Thoracic aorta (tissue), 2 donors: ENCODE measurements at regions not wholly inside any gene's neighbourhood (a gene's known extent, or its start where the extent isn't known, plus 50 kb on each side); places are given as distances from the start of the nearest gene placed in this dataset.

ENCODE experiments used
- ATAC-seq: fragments of 150-250 bp; one replicate; pipeline ENCODE4 v1.8.0; 2017; ENCODE audit warnings: low read depth; ENCODE audit not compliant: insufficient number of reproducible peaks, low FRiP score
- DNase-seq: peaks from one replicate; pipeline ENCODE4 v3.0.0-alpha.2; 2020; ENCODE audit warnings: low spot score
- H3K27ac ChIP-seq, 2 donors: fragments of 200-600 bp; sonication (generic); 1 replicate in 1 of 2; 2 replicates in 1 of 2; pipeline ENCODE4 v1.5.1; 2016; ENCODE audit warnings: mild to moderate bottlenecking in 2 of 2, moderate library complexity in 2 of 2
- H3K27me3 ChIP-seq: fragments of 200-600 bp; sonication (generic); replicated peaks from 2 replicates; pipeline ENCODE4 v1.6.0; 2016; ENCODE audit warnings: mild to moderate bottlenecking; ENCODE audit not compliant: insufficient read depth
- H3K36me3 ChIP-seq: fragments of 200-600 bp; sonication (generic); one replicate; pipeline ENCODE4 v1.5.1; 2016
- H3K4me1 ChIP-seq, 2 donors: fragments of 200-600 bp; sonication (generic); 1 replicate in 1 of 2; 2 replicates in 1 of 2; pipeline versions ENCODE4 v1.5.1 to v1.6.0; 2016; ENCODE audit warnings: low read depth in 2 of 2, mild to moderate bottlenecking in 1 of 2; ENCODE audit not compliant: control insufficient read depth in 1 of 2
- H3K4me3 ChIP-seq: fragments of 200-600 bp; sonication (generic); 2 replicates; pipeline ENCODE4 v1.5.1; 2016; ENCODE audit warnings: mild to moderate bottlenecking
- H3K9me3 ChIP-seq: fragments of 200-600 bp; sonication (generic); 2 replicates; pipeline ENCODE4 v1.5.1; 2016
- TF ChIP-seq, protein P1 (sequence below): fragments of 200-600 bp; sonication (generic); IDR thresholded peaks from one replicate; pipeline ENCODE4 v1.5.1; 2019; ENCODE audit warnings: antibody characterized with exemption

DNA sequence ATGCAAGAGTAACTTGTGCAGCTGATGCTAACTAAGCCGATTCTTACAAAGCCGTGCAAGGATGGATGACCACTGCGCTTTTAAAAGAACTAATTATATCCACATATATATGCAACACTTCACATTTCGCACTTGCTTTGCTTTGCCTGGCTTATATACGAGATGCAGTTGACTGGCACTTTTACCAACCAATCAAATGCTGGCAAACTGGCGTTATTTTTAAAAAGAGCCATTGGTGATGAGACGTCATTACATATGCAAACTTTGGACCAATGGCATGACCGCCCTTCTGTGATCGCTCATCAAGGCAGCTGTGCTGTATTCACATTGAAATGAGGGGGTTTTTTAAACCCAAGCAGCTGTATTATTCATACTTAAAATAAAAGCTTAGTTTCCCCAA, 1147.7 kb upstream of the WWC1 start:
- DNase-seq = no peak
- Histone ChIP-seq H3K36me3 (no peaks in the 10 kb centered on the region), H3K4me1 (no peaks in the 10 kb centered on the region), H3K27me3 (no peaks in the 10 kb centered on the region), H3K4me3 (no peak overlapping the region), H3K9me3 (no peaks in the 10 kb centered on the region), H3K27ac (no peak overlapping the region)
- ATAC-seq = no peak
- TF ChIP-seq, protein P1, sequence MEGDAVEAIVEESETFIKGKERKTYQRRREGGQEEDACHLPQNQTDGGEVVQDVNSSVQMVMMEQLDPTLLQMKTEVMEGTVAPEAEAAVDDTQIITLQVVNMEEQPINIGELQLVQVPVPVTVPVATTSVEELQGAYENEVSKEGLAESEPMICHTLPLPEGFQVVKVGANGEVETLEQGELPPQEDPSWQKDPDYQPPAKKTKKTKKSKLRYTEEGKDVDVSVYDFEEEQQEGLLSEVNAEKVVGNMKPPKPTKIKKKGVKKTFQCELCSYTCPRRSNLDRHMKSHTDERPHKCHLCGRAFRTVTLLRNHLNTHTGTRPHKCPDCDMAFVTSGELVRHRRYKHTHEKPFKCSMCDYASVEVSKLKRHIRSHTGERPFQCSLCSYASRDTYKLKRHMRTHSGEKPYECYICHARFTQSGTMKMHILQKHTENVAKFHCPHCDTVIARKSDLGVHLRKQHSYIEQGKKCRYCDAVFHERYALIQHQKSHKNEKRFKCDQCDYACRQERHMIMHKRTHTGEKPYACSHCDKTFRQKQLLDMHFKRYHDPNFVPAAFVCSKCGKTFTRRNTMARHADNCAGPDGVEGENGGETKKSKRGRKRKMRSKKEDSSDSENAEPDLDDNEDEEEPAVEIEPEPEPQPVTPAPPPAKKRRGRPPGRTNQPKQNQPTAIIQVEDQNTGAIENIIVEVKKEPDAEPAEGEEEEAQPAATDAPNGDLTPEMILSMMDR = no peak

DNA sequence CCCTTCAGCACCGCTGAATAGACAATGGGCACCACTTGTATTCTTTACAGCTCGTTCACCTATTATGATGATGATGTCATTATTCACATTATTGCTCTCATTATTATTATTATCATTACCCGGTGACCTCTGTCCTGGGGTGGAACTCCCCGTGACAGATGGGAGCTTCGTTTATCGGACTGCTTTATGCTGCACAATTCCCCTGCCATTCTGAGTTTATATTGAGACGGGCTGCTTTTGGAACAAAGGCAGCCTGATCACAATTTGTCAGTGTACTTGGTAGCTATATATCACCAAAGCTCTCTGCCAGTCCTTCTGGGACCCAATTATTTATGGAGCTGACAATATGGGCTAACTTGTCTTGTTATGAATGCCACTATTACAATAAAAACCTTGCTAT, 1145.6 kb upstream of the WWC1 start:
- no peaks in the 10 kb centered on the region for H3K36me3 ChIP-seq
- ATAC-seq = no peak
- no peaks in the 10 kb centered on the region for H3K9me3 ChIP-seq
- H3K27ac ChIP-seq = no peak overlapping the region
- TF ChIP-seq, protein P1 = no peak
- no peaks in the 10 kb centered on the region for H3K27me3 ChIP-seq
- H3K4me1 ChIP-seq = no peaks in the 10 kb centered on the region
- H3K4me3 ChIP-seq = no peak overlapping the region
- DNase-seq = no peak

DNA sequence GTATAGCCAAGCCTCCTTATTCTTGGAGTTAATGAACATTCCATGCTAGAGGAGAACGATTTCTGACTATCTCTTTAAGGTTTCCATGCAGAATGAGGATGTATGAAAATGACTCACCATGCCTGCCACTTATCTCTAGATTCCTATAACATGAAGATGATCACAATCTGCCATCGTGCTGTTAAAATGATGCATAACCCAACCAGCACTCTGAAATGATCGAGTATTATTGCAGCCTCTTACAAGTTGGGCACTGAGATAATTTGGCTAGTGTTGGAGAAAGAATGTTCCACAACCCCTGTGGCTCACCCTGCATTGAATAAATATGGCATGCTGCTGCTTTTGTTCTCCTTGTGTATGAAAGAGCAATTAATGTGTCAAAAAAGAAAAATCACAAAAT, 1143.6 kb upstream of the WWC1 start:
- no peaks in the 10 kb centered on the region for H3K27me3 ChIP-seq
- no peaks in the 10 kb centered on the region for H3K36me3 ChIP-seq
- no peaks in the 10 kb centered on the region for H3K9me3 ChIP-seq
- H3K4me3 ChIP-seq = no peak overlapping the region
- no peak for DNase-seq
- no peak overlapping the region for H3K27ac ChIP-seq
- TF ChIP-seq, protein P1 = no peak
- no peaks in the 10 kb centered on the region for H3K4me1 ChIP-seq
- ATAC-seq = no peak

DNA sequence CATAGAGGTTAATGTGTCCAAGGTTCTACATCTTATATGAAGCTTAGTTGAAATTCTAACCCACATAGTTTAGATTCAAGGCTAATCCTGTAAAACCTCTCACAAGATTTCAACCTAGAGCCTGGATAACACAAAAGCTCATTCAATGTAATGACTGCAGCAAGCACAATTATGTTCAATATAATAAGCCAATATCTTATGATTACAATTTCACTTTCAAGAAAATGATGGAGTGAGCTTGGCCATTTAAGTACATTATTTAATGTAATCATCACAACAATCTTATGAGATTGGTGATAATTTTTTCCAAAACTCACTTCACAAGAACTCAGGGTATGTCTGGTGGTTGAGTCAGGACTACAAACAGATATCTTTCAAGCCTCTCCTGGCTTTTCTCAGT, 1140.8 kb upstream of the WWC1 start:
- H3K4me3 ChIP-seq = no peak overlapping the region
- no peak for ATAC-seq
- H3K9me3 ChIP-seq = no peaks in the 10 kb centered on the region
- no peak for DNase-seq
- no peaks in the 10 kb centered on the region for H3K27me3 ChIP-seq
- no peak overlapping the region for H3K27ac ChIP-seq
- TF ChIP-seq, protein P1 = no peak
- H3K36me3 ChIP-seq = no peaks in the 10 kb centered on the region
- H3K4me1 ChIP-seq = no peaks in the 10 kb centered on the region

DNA sequence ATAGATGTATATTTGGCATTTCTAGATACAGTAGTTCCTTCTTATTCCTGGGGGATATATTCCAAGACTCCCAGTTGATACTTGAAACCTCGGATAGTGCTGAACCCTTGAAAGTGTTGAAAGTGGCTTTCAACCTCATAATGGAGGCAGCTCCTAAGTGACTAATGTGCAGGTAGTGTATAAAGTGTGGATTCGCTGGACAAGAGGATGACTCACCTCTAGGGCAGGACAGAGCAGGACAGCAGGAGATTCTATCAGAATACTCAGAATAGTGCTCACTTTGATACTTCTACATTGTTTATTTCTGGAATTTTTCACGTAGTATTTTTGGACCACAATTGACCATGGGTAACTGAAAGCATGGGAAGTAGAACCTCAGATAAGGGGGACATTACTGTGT, 1138.9 kb upstream of the WWC1 start:
- H3K4me1 ChIP-seq = no peaks in the 10 kb centered on the region
- H3K27ac ChIP-seq = no peak overlapping the region
- no peaks in the 10 kb centered on the region for H3K27me3 ChIP-seq
- TF ChIP-seq, protein P1 = no peak
- DNase-seq (no peak), ATAC-seq (no peak)
- H3K36me3 ChIP-seq = no peaks in the 10 kb centered on the region
- H3K4me3 ChIP-seq = no peak overlapping the region
- H3K9me3 ChIP-seq = no peaks in the 10 kb centered on the region
